ENCODE measurements at regions not wholly inside any gene's neighbourhood (a gene's known extent, or its start where the extent isn't known, plus 50 kb on each side); places are given as distances from the start of the nearest gene placed in this dataset.
A peak's percentile ranks its signal among the peaks of the same experiment; 100 is the strongest.

GRCh38 chr2:18819566-18819965 is 230.2 kb upstream of the NT5C1B start:
- DNase-seq: no peak

DNA sequence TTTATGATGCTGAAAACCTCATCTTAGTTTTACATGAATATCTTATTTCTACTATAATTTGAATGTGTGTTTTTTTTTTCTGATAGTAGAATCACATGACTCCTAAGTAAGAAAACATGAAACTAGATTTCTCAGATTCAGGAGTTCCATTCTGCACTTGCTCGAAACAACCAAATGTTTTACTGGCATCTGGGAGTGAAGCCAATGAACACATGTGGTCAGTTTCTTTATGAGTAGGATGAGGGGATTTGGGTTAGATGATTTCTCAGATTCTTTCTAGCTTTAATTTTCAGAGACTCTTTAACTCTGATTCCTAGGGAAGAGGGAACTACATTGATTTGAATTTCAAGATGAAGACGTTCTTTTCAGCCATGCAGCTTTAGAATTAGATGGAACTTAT is 225.0 kb upstream of the NT5C1B start:
- no peak for DNase-seq

GRCh38 chr2:18804536-18804935 is 215.2 kb upstream of the NT5C1B start:
- no peak for DNase-seq

DNA sequence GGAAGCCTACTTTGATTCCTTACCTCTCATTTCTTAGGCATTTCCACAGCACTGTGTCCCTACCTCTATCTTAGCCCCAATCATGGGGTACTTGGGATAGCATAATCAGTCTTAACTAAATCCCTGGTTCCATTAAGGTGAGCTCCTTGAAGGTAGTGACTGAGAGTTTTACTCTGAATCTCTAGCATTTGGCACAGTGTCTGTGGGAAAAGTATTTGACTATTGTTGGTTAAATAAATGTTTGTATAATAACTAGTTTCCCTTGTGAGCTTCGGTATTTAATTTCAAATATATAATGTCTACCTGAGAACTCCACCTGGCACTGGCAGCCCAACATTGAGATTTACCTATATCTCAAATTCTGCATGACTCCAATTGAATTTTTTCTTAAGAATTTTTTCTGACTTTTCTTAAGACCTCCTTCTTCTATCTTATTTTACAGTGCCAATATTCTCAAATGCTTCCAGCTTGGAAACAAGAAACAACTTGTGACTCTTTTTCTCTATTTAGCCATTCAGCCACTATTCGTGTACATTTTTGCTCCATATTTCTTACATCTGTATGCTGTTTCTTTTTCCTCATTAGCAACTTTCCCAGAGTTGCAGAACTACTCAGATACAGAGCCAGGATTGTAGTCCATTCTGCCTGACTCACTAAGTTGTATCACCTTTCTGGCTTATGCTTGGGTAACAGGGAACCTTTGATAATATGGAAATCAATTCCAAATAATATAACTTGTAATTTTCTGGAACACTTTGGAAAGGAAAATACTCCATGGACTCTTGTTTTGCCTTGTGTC is 214.0 kb upstream of the NT5C1B start:
- DNase-seq: no peak

- DNase-seq: no peak
These were observed 211.0 kb upstream of the NT5C1B start for GRCh38 chr2:18800240-18800971.

GRCh38 chr2:18799397-18799796 is 210.0 kb upstream of the NT5C1B start:
- no peak for DNase-seq

DNA sequence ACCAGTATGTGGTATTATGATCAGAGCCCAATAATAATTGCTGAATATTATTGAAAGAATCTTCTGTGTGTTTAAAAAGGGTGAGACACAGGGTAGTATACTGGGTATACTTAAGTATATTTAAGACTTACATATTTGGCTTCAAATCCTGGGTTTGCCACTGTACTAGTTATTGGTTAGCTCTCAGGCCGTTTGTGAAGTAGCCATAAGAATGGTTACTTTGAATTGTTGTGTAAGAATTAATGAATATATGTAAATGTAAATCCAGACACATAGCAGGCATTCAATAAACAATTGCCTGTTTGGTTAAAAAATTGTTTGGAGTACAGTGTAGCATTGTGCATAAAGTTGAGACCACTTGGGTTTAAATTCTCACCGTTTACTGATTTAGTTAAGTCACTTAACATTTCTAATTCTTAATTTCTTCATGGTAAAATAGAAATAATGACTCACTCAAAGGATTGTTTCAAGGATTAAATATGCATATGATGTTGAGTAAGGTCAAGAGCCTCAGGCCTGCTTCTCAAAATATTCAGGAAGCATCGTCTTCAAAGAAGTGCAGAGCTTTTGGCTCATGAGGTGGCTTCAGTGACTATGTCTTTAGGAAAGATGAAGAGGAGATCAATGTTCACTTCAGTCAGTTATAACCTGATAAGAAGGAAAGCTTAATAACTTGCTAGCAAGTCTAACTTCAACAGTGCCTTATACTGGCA is 207.9 kb upstream of the NT5C1B start:
- DNase-seq: no peak

DNA sequence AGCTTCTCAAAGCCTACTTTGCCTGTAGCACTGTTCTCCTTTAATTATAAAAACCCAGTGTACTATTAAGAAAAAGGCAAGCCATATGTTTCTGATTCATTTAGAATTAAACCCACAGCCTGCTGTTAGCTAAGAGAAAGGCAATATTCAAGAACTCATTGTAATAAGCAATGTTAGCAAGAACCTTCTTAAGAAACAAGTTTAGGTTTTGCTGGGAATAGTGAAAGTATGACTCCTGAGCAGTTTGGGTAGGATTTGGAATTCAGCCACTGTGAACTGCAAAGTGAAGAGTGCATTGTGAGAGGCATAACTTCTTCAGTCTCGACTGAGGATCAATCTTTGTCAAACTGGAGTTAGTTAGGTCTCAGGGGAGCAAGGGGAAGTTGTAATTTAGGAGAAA is 206.5 kb upstream of the NT5C1B start:
- DNase-seq: no peak

DNA sequence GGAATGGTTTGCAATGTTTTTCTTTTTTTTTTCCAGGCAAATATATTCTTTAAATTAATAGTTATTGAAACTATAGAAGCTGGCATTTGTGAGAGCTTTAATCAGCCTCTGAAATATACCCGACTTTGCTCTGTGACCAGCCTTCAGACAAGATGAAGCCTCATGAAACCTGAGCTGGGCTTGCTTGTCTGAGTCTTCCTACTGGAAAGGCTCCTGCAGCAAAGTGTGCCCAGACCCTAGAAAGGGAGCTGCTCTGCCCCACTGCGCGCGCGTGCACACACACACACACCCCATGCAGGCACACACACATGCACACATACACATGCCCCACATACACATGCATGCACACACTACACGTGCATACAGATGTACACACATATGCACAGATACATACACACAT is 203.3 kb upstream of the NT5C1B start:
- DNase-seq: no peak

GRCh38 chr2:18792226-18792629 is 202.9 kb upstream of the NT5C1B start:
- DNase-seq: no peak

DNA sequence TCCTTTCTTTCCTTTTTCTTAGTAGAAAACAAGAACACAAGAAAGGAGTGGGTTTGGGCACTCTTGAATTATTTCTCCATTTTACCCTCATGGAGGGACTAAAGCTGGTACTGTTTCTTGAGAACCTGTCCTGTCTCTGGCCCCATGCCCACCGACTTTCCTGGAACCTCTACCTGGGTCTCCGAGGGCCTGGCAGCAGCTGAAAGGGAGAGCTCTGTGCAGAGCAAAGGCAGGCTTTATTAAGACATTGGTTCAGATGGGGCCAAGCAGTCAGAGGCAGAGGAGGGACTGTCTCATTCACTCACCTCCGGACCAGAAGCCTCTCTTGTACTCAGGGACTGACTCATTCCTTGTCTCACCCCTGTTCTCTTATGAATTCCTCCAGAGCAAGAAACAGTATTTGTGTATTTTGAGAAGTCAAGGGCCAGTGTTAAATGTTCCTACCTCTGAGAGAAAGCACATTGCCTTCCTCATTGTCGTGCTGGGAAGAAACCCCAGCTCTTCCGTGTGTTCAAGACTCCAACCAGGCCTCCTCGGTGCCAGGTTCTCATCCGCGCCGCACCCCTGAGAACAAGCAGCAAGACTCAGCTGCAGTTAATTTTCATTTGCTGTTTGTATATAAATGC is 201.9 kb upstream of the NT5C1B start:
- no peak for DNase-seq

- DNase-seq: no peak
These were observed 201.3 kb upstream of the NT5C1B start for GRCh38 chr2:18790509-18791171.

DNA sequence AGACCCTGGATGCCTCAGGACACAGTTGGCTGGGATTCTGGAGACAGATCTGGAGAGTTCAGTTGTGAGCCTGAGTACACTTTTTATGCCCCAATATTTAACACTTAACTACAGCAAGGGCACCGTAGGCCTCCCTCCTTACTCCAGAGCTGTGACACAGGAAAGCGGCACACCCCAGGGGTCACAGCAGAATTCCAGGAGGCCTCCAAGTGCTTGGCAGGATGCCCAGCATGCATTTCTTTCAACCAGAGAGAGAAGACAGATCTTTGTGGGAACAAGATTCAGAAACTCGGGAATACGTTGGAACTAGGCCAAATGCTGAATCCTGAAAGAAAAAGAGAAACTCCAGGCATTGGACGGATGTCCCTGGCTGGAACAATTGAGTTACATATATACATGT is 199.2 kb upstream of the NT5C1B start:
- DNase-seq: no peak

- DNase-seq: no peak
These were observed 198.4 kb upstream of the NT5C1B start for GRCh38 chr2:18787726-18788125.

DNA sequence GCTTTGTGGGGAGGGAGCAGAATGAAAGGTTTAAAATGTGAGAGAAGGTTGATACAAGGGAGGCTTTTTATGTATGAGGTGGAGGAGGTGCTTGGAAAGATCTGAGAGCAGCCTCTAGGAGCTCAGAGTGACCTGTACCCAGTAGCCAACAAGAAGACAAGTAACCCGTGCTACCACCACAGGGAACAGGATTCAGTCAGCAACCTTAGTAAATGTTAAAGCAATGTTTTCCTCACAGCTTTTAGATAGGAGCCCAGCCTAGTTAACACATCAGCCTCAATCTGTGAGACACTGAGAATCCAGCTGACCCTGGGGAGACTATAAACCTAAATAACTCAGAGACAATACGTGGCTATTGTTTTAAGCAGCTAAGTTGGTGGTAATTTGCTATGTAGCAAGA is 194.9 kb upstream of the NT5C1B start:
- no peak for DNase-seq

- no peak for DNase-seq
These were observed 192.3 kb upstream of the NT5C1B start for GRCh38 chr2:18781541-18782280.

DNA sequence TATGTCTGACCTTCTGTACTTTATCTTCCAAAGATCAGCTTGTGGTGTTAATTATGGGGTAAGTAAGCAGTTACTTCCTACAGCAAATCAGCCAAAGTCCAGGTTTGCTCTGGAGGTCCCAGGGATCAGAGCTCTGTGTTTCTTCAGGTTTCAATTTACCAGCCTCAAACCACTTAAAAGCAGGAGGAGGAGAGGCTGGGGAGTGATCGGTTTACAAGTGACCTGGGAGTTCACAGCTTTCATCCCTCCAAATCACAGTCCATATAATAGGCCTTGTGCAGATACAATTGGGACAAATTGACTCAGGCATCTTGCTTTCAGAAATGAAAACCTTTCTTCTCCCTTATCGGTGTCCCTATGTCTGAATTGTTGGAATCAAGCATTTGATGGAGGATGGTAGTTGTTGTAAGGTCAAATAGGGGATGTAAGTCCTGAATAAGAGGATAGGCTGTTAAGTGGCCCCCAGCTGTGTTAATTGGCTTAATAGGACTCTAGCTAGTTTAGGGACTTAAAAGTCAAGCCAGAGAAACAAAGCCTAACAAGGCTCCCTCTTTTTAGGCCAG is 188.0 kb upstream of the NT5C1B start:
- peak; percentile 80 for DNase-seq

DNA sequence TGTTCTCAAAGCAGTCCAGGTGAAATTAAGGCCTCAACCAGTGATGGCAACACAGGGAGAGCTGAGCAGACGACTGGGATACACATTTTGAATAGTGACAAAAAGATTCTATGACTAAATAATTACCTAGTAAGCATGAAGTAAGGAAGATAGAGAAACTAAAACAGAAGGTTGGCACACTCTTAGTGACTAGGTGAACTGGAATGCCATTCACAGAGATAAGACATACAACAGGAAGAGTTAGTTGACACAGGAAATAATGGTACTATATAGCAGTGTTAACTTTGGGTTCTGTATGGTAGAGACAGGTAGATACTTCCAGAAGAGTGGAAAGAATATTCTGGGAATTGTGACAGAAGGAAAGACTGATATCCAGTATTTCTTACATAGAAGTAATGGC is 181.8 kb upstream of the NT5C1B start:
- no peak for DNase-seq

GRCh38 chr2:18763338-18763737 is 174.0 kb upstream of the NT5C1B start:
- no peak for DNase-seq

DNA sequence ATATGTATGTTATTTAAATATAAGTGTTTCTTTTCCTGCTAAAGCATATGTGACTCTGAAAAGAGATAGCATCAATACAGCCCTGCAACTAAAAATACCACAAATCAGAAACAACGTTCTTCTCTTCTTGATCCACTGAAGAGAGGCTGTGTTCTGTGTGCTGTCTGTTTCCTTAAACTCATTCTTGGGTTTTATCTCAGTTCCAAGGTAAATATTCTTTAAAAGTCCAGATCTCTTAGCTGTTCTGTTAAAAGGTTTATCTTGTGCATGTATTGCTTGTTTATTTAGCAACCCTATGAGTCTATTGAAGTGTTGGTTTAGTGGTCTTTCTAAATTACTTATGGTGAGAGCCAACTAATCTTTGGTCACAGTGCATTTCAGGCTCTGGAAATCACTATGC is 173.3 kb upstream of the NT5C1B start:
- no peak for DNase-seq

- no peak for DNase-seq
These were observed 164.9 kb upstream of the NT5C1B start for GRCh38 chr2:18754286-18754685.

DNA sequence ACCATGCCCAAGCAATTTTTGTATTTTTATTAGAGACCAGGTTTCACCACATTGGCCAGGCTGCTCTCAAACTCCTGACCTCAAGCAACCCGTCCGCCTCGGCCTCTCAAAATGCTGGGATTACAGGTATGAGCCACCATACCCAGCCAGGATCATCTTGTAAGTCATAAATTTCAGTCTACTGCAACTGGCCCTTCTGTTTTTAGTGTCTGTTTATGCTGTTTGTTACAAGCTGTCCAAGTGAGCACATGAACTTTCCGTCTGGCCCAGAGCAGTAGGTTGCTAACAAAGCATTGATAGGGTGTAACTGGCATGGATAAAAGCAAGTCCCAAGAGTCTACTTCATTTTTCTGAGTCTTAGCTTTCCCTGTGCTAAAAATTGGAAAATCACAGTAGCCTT is 164.4 kb upstream of the NT5C1B start:
- no peak for DNase-seq
